GM21381 (cell line): ENCODE measurements at regions not wholly inside any gene's neighbourhood (a gene's known extent, or its start where the extent isn't known, plus 50 kb on each side); places are given as distances from the start of the nearest gene placed in this dataset.

ENCODE experiments used
- ATAC-seq: cut with Tn5 transposase; IDR thresholded peaks from one replicate; pipeline ENCODE4 v1.9.1; 2021; ENCODE audit warnings: mild to moderate bottlenecking, moderate library complexity; ENCODE audit not compliant: unreplicated experiment

DNA sequence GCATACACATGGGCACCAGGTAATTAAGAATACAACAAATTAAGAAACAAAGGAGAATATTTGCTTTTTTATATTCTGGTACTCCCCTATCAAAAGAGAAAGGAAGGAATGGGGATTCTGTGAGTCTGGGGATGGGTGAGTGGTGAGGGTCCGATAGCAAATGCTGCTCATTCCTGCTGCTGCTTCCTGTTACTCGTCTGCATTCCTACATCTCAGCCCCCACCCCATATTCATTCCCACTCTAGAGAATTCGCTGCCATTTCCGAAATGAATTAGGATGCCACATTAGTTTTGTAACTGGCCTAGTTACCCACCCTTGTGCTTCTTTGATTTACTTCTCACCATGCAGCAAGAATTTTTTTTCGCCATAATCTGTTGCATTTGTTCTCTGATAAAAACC is 1905.3 kb upstream of the PIK3C3 start:
- ATAC-seq, result no peak

DNA sequence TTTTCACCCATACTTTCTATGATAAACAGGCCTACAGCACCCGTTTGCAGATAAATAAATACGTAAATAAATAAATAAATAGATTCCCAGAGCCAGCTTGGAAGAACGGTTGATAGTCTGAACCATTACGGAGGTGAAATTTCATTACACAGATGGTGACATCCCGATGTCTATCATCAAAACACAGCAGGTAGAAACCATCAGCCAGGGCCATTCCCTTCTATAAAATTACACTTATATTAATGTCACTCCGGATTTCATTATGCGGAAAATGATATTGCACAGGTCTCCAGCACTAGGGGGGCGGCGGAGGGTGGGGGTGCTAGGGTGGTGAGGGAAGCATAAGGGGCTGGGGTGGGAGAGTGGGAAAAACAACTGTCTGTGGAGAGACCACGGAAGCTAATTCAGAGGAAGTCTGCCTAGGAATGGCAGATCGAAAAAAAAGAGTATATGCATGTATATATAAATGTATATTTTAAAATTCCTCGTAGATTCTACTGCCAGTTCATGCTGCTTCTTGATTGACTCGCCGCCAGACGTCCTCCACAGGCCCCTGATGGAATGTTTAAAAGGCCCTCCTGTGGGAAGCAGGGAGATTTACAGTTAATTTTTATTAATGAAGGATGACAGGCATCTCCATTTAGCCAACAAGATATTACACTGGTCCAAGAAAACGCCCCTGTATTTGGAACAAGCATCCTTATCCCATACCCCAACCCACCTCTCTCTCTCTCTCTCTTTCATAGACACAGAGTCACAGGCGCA is 1906.0 kb upstream of the PIK3C3 start:
- ATAC-seq, result no peak

GRCh38 chr18:40048253-40048652 is 1906.8 kb upstream of the PIK3C3 start:
- ATAC-seq, result no peak

DNA sequence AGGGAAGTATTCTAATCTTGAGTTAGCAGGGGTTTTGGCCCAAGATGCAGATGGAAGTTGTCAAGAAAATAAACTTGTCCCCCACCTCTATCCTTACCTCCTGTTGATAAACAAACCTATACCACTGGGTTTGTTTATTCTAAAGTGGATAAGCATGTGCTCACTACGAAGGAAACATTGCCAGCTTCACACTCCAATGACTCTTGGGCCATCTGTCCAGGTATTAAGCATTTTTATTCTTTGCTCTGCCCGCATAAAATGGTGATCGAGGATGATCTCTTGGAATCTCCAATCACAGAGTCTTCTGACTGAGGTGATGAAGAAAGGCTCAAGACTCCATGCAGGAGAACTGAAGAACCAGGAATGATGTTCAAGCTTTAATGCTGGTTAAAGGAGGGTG is 1908.4 kb upstream of the PIK3C3 start:
- ATAC-seq, result no peak

DNA sequence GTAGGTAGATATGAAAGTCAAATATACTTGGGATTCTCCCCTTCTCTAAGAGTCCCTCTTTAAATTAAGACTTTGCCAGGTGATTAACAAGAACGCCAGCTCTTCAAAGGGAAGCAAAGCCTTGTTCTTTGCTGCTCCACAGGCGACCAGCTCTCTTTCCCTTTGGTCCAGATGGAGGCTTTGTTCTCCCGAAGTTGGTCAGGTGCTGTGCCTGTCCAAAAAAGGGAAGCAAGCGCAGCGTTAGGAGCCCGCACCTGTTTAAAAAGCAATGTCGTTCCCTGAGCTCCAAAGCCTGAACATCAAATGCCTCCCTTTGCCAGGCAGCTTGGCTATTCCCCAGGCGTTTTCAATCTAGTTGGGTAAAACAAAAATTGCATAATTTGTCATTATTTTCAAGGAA is 1913.1 kb upstream of the PIK3C3 start:
- no peak for ATAC-seq

DNA sequence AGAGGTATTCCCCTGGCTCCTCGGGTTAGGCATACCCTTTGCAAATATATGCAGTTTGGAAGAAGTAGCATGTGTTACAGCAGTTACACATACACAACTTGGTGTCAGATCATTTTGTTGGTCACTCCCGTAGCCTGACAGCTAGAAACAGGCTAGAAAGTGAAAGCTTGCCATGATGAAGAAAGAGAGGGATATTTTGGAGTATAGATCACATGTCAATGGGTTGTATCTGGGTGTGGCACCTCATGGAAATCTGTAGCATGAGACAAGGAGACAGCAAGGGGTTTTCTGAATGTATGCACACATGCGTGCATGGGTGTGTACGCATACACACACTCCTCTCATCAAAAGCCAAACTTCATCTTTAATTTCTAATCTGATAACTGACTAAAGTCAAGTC is 1914.5 kb upstream of the PIK3C3 start:
- no peak for ATAC-seq

GRCh38 chr18:40037356-40037755 is 1917.7 kb upstream of the PIK3C3 start:
- no peak for ATAC-seq

- ATAC-seq, result no peak
These were observed 1918.2 kb upstream of the PIK3C3 start for GRCh38 chr18:40036861-40037260.

- ATAC-seq, result no peak
These were observed 1919.1 kb upstream of the PIK3C3 start for GRCh38 chr18:40035966-40036365.

GRCh38 chr18:40032076-40032475 is 1923.0 kb upstream of the PIK3C3 start:
- no peak for ATAC-seq

DNA sequence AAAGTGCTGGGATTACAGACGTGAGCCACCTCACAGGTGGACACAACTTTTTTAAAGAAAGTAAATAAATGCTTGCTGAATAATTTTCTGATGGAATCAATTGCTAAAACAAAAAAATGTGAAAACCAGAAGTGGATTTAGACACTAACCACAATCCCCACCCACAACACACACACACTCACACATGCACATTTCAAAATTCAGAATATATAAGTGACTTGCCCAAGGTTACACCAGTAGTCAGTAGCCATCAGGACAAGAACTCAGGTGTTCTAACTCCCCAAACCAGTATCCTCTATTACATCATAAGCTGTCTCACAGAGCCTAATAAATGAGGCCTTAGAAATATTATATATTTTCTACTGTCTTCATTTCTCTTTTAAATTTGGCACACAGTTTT is 1923.6 kb upstream of the PIK3C3 start:
- no peak for ATAC-seq

DNA sequence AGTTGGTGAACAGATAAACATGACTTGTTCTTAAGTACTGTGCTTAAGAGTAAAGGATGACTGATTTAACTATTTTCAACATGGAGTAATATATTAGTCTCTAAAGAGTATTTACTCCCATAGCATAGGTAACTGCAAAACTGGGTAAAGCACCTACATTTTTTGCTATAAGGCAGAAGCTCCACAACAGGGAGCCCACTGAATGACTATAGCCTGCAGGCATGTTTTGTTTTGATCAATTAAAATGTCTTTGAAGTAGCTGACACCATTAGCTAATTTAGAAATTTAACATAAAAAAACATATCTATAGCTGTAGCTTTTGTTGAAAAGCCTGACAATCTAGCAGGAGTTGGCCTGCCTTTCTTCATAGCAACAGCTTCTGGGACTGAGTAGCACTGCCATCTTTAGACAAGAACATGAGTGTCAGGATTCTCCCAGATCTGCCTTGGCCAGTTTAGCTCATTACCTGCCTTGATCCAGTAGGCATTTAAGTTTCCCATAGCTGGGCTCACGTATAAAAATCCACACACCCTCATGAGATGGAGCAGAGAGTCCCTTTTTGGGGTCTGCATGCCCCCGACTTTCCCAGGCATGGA is 1935.1 kb upstream of the PIK3C3 start:
- no peak for ATAC-seq

GRCh38 chr18:40018266-40018665 is 1936.8 kb upstream of the PIK3C3 start:
- no peak for ATAC-seq

- no peak for ATAC-seq
These were observed 1938.0 kb upstream of the PIK3C3 start for GRCh38 chr18:40017021-40017420.

DNA sequence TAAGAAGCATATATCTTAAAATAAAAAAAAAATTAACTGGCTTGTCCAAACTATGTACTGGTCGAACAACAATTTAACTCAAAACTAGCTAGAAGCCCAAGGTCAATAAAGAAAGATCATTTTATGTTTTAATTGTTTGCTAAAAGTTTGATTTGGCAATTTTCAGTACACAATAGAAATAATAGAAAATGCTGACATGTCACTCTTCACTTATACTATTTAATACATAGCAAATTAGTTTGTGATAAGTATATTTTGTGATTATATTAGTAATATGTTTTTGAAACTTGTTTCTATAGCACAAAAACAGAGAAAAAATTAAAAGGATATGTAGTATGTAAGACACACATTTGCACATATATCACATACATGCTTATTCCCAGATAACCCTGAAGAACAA is 1938.6 kb upstream of the PIK3C3 start:
- ATAC-seq, result no peak

- ATAC-seq, result no peak
These were observed 1941.9 kb upstream of the PIK3C3 start for GRCh38 chr18:40013001-40013609.

- no peak for ATAC-seq
These were observed 1943.8 kb upstream of the PIK3C3 start for GRCh38 chr18:40011201-40011600.

DNA sequence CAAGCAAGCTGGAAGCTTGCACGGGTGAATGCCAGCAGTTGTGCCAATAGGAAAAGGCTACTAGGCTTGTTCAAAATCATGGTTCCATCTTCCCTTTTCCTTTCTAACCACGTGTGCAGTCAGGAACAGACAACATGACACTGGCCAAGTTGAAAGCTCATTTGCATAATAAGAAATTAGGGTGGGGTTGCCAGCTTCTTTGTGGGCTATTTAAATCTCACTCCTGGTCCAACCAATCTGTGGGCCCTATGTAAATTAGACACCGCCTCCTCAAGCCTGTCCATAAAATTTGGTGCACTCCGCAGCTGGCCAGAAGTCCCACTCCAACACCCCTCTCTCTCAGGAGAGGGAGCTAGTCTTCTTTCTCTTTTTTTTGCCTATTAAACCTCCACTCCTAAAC is 1948.4 kb upstream of the PIK3C3 start:
- no peak for ATAC-seq

GRCh38 chr18:40004246-40004645 is 1950.8 kb upstream of the PIK3C3 start:
- no peak for ATAC-seq

- no peak for ATAC-seq
These were observed 1956.7 kb upstream of the PIK3C3 start for GRCh38 chr18:39998317-39998716.

- ATAC-seq, result no peak
These were observed 1960.5 kb upstream of the PIK3C3 start for GRCh38 chr18:39994498-39994897.

- no peak for ATAC-seq
These were observed 1963.3 kb upstream of the PIK3C3 start for GRCh38 chr18:39991696-39992265.
